Right cardiac atrium (tissue), 5 donors: ENCODE measurements at regions not wholly inside any gene's neighbourhood (a gene's known extent, or its start where the extent isn't known, plus 50 kb on each side); places are given as distances from the start of the nearest gene placed in this dataset.

ENCODE experiments used
- ATAC-seq, 2 donors: fragments of 200-7000 bp; cut with Tn5 transposase; one replicate each; pipeline versions ENCODE4 v1.8.0 to v1.9.1; 2020; ENCODE audit warnings: moderate library complexity in 2 of 2, mild to moderate bottlenecking in 1 of 2
- DNase-seq, 3 donors: peaks; one replicate each; pipeline ENCODE4 v3.0.0-alpha.2; 2020
- H3K27ac ChIP-seq: one replicate; pipeline ENCODE4 v1.5.1; 2013; ENCODE audit warnings: mild to moderate bottlenecking, low read length, control low read depth, moderate library complexity
- H3K27me3 ChIP-seq: one replicate; pipeline ENCODE4 v1.6.1; 2013; ENCODE audit not compliant: control insufficient read depth, insufficient read depth
- H3K4me1 ChIP-seq: one replicate; pipeline ENCODE4 v1.6.1; 2013; ENCODE audit warnings: low read length; ENCODE audit not compliant: control insufficient read depth, insufficient read depth
- H3K4me3 ChIP-seq: one replicate; pipeline ENCODE4 v1.5.1; 2013; ENCODE audit warnings: low read length, control low read depth
- H3K9me3 ChIP-seq: one replicate; pipeline ENCODE4 v1.6.1; 2013; ENCODE audit warnings: low read length; ENCODE audit not compliant: control insufficient read depth
- WGBS: extraction: QIAGEN DNeasy Blood & Tissue Kit; methylation state at CpG from one replicate; pipeline ENCODE4 v1.1.7; 2013; 5-methylcytosine and 5-hydroxymethylcytosine counted together
- intact Hi-C, 4 donors: fragments of 100-400 bp; cut with DNase I; formaldehyde crosslinking; loops; one replicate each; pipeline versions ENCODE4 v1.11.0 to v1.14.0; 2022 to 2023
- donor health status: healthy with polysubstance abuse.
- donor health status: DM: no; HTN: yes; CAD: no.
- donor health status: DM: no; HTN: no; CAD: no.
- donor health status: DM: no; HTN: yes; CAD: no; lungs with severe emphysema.
- donor health status: DM: yes; HTN: yes; CAD: no.

GRCh38 chr18:11405804-11406203 is 203.6 kb upstream of the SLC35G4 start:
- intact Hi-C loops: no loop called here
- DNase-seq (no peak), ATAC-seq (no peak)
- Histone ChIP-seq H3K4me1 (no peaks in the 10 kb centered on the region), H3K4me3 (no peak overlapping the region), H3K27ac (no peak overlapping the region), H3K9me3 (no peaks in the 10 kb centered on the region), H3K27me3 (no peaks in the 10 kb centered on the region)
- WGBS: 76% methylated on average over 5 of the region's 5 CpGs

- H3K4me1 ChIP-seq: no peaks in the 10 kb centered on the region
- 68% methylated on average over 1 of the region's 1 CpG for WGBS
- intact Hi-C loops: no loop called here
- no peaks in the 10 kb centered on the region for H3K9me3 ChIP-seq
- H3K27me3 ChIP-seq: no peaks in the 10 kb centered on the region
- DNase-seq (no peak), ATAC-seq (no peak)
- H3K4me3 ChIP-seq: no peak overlapping the region
- no peak overlapping the region for H3K27ac ChIP-seq
Observed at GRCh38 chr18:11400703-11401102, 208.7 kb upstream of the SLC35G4 start.

GRCh38 chr18:11398625-11399024 is 210.8 kb upstream of the SLC35G4 start:
- DNase-seq (no peak), ATAC-seq (no peak)
- no peak overlapping the region for H3K27ac ChIP-seq
- H3K27me3 ChIP-seq: no peaks in the 10 kb centered on the region
- intact Hi-C loops: no loop called here
- H3K4me1 ChIP-seq: no peaks in the 10 kb centered on the region
- no peak overlapping the region for H3K4me3 ChIP-seq
- H3K9me3 ChIP-seq: no peaks in the 10 kb centered on the region
- WGBS: 71% methylated on average over 3 of the region's 3 CpGs

GRCh38 chr18:11392980-11393885 is 216.2 kb upstream of the SLC35G4 start:
- H3K27ac ChIP-seq: no peak overlapping the region
- H3K27me3 ChIP-seq: no peaks in the 10 kb centered on the region
- ATAC-seq: peak; percentile 28 to 91
- H3K9me3 ChIP-seq: no peaks in the 10 kb centered on the region
- no peak overlapping the region for H3K4me3 ChIP-seq
- intact Hi-C loops: no loop called here
- DNase-seq: peak; percentile 25 to 83 (median 68)
- WGBS: 60% methylated on average over 9 of the region's 9 CpGs
- no peaks in the 10 kb centered on the region for H3K4me1 ChIP-seq

- no peaks in the 10 kb centered on the region for H3K27me3 ChIP-seq
- intact Hi-C loops: no loop called here
- WGBS: 85% methylated on average over 6 of the region's 6 CpGs
- H3K9me3 ChIP-seq: no peaks in the 10 kb centered on the region
- ATAC-seq (no peak), DNase-seq (no peak)
- H3K4me1 ChIP-seq: no peaks in the 10 kb centered on the region
- no peak overlapping the region for H3K4me3 ChIP-seq
- no peak overlapping the region for H3K27ac ChIP-seq
Observed at GRCh38 chr18:11392292-11392691, 217.1 kb upstream of the SLC35G4 start.

GRCh38 chr18:11391661-11392060 is 217.7 kb upstream of the SLC35G4 start:
- Histone ChIP-seq H3K4me1 (no peaks in the 10 kb centered on the region), H3K27me3 (no peaks in the 10 kb centered on the region), H3K9me3 (no peaks in the 10 kb centered on the region), H3K4me3 (no peak overlapping the region), H3K27ac (no peak overlapping the region)
- WGBS: 83% methylated on average over 6 of the region's 6 CpGs
- DNase-seq (no peak), ATAC-seq (no peak)
- intact Hi-C loops: no loop called here

GRCh38 chr18:11388755-11389680 is 220.4 kb upstream of the SLC35G4 start:
- DNase-seq: no peak
- intact Hi-C loops: loop anchor here in 1 of 4 donors (10.0 kb wide), 1 partner anchor 56 kb away; no protein-coding TSS in a partner anchor
- no peak for ATAC-seq
- Histone ChIP-seq H3K27ac (no peak overlapping the region), H3K4me1 (no peaks in the 10 kb centered on the region), H3K27me3 (no peaks in the 10 kb centered on the region), H3K9me3 (no peaks in the 10 kb centered on the region), H3K4me3 (no peak overlapping the region)
- 79% methylated on average over 10 of the region's 10 CpGs for WGBS

- intact Hi-C loops: loop anchor here in 1 of 4 donors (10.0 kb wide), 1 partner anchor 57 kb away; no protein-coding TSS in a partner anchor
- Histone ChIP-seq H3K4me1 (no peaks in the 10 kb centered on the region), H3K4me3 (no peak overlapping the region), H3K27ac (no peak overlapping the region), H3K27me3 (no peaks in the 10 kb centered on the region), H3K9me3 (no peaks in the 10 kb centered on the region)
- WGBS: 27% methylated on average over 4 of the region's 4 CpGs
- peak; percentile 54 to 78 for ATAC-seq
- peak; percentile 75 to 88 (median 85) for DNase-seq
Observed at GRCh38 chr18:11387880-11388279, 221.5 kb upstream of the SLC35G4 start.

- H3K27me3 ChIP-seq: no peaks in the 10 kb centered on the region
- no peak for DNase-seq
- no peaks in the 10 kb centered on the region for H3K9me3 ChIP-seq
- H3K4me1 ChIP-seq: no peaks in the 10 kb centered on the region
- no peak for ATAC-seq
- 0% methylated on average over 1 of the region's 1 CpG for WGBS
- H3K4me3 ChIP-seq: no peak overlapping the region
- intact Hi-C loops: loop anchor here in 1 of 4 donors (10.0 kb wide), 1 partner anchor 61 kb away; no protein-coding TSS in a partner anchor
- no peak overlapping the region for H3K27ac ChIP-seq
Observed at GRCh38 chr18:11383381-11383780, 226.0 kb upstream of the SLC35G4 start.

GRCh38 chr18:11380968-11381367 is 228.4 kb upstream of the SLC35G4 start:
- intact Hi-C loops: loop anchor here in 1 of 4 donors (10.0 kb wide), 1 partner anchor 64 kb away; no protein-coding TSS in a partner anchor
- Histone ChIP-seq H3K27ac (no peak overlapping the region), H3K27me3 (no peaks in the 10 kb centered on the region), H3K4me1 (no peaks in the 10 kb centered on the region), H3K9me3 (no peaks in the 10 kb centered on the region), H3K4me3 (no peak overlapping the region)
- DNase-seq (peak in 1 of 3 donors; percentile 11), ATAC-seq (peak in 1 of 2 donors; percentile 19)
- 63% methylated on average over 3 of the region's 3 CpGs for WGBS
